22Rv1 (cell line): ENCODE measurements at regions not wholly inside any gene's neighbourhood (a gene's known extent, or its start where the extent isn't known, plus 50 kb on each side); places are given as distances from the start of the nearest gene placed in this dataset.

Experiments used
- CTCF ChIP-seq: fragments of 450-650 bp; IDR thresholded peaks from 2 replicates; pipeline ENCODE4 v1.5.1; 2017; ENCODE audit warnings: mild to moderate bottlenecking
- ZFX ChIP-seq: fragments of 450-650 bp; IDR thresholded peaks from 2 replicates; pipeline ENCODE4 v1.6.1; 2017; ENCODE audit warnings: antibody characterized with exemption, borderline replicate concordance

GRCh38 chr2:108133457-108133856 is 106.3 kb upstream of the SULT1C3 start:
- no peak for TF ChIP-seq CTCF
- no peak for TF ChIP-seq ZFX
